NCI-H2171 treated with DMSO at 0.1 percent for 48 hours (cell line): ENCODE measurements at regions not wholly inside any gene's neighbourhood (a gene's known extent, or its start where the extent isn't known, plus 50 kb on each side); places are given as distances from the start of the nearest gene placed in this dataset.

Source experiments
- DNase-seq: peaks from one replicate; lab custom pipeline; 2025; lab: John Stamatoyannopoulos, UW

DNA sequence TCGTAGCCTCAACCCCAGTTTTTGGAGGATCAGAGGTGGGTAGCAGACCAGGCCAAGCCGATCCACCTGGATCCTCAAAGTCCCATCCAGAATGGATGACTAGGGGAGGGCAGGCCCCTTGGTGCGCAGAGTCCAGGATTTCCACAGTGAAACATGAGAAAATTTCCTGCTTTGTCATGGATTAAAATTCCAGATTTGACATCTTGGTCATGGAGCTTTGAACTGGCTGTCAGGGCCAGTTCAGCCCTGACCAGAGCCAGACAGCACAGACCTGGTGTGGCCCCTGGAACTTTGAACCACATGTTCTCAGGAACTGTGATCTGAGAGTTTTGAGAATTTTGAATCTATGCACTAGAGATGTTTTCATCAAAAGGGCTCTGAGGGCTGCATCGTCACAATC lies 177.5 kb downstream of the MN1 start:
- DNase-seq = no peak

DNA sequence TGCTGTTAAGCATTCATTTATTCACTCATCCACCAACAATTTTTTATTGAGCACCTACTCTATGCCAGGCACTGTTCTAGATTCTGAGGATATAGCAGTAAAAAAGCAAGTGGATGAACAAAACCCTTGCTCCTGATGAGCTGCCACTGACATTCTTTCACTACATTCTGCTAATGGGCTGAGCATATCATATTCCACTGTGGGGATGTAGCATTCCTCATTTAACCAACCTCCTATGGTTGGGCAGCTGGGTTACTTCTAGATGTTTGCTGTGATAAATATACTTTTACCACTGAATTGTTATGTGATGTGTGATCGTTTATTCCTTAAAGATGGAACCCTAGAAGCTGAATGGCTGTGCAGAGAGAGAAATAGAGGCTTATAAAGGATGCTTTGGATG lies 176.9 kb downstream of the MN1 start:
- DNase-seq = no peak

DNA sequence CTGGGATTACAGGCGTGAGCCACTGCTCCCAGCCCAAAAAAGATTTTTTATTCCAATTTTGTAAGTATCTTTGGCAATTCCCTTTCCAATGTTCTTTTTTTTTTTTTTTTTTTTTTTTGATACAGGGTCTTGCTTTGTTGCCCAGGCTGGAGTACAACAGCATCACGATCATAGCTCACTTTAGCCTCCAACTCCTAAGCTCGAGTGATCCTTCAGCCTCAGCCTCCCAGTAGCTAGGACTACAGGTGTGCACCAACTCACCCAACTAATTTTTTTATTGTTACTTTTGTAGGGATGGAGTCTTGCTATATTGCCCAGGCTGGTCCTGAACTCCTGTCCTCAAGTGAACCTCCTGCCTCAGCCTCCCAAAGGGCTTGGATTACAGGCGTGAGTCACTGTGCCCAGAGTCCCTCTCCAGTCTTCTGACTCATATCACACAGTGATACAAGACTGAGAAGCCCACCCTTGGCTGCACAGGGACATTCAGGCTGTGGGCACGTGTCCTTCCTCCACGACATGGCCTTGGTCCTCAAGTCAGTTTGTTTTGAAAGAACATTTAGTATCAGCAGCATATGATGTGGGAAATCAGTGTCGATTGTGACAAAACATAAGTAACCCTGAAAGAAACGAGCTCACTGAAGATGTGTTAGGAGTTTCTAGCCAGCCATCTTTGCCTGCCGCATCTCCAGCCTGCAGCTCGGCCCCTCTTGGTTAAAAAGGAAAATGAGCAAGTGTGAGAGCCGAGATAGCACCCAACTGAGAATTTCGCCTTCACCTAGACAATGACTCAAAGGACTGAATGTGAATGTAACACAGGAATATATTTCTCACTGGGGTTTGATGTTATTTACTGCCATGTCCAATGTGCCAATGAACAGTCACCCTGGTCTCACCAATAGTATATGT lies 175.5 kb downstream of the MN1 start:
- DNase-seq = no peak

GRCh38 chr22:27626675-27627443 lies 174.7 kb downstream of the MN1 start:
- peak; percentile 12 for DNase-seq

GRCh38 chr22:27627444-27627833 lies 174.1 kb downstream of the MN1 start:
- no peak for DNase-seq

GRCh38 chr22:27627901-27628300 lies 173.7 kb downstream of the MN1 start:
- no peak for DNase-seq

DNA sequence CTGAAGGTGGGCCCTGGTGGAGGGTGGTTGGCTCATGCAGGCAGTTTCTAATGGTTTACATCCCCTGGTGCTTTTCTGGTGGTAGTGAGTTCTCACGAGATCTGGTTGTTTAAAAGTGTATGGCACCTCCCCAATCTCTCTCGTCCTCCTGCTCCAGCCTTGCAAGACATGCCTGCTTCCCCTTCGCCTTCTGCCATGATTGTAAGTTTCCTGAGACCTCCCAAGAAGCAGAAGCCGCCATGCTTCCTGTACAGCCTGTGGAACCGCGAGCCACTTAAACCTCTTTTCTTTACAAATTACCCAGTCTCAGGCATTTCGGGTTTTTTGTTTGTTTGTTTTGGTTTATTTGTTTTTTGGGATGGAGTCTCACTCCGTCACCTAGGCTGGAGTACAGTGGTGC lies 173.2 kb downstream of the MN1 start:
- DNase-seq = no peak

DNA sequence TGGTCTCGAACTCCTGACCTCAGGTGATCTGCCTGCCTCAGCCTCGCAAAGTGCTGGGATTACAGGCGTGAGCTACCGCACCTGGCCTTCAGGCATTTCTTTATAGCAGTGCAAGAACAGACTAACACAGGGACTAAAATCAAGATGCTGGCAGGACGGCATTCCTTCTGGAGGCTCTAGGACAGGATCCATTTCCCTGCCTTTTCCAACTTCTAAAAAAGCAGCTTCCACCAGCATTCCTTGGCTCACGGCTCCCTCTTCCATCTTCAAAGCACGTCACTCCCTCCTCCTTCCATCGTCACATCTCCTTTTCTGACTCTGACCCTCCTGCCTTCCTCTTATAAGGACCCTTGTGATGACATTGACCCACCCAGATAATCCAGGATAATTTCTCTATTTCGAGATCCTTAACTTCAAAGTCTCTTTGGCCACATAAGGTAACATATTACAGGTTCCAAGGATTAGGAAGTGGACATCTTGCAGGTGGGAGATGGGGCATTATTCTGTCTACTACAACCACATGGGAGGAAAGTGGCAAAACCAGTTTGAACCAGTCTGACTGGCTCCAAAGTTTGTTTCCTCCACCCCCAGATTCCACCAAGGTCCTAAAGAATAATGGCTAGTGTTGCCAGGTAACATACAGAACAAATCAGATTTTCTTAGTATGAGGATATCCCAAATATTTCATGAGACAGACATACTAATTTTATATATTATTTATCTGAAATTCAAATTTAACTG lies 172.5 kb downstream of the MN1 start:
- DNase-seq = no peak

DNA sequence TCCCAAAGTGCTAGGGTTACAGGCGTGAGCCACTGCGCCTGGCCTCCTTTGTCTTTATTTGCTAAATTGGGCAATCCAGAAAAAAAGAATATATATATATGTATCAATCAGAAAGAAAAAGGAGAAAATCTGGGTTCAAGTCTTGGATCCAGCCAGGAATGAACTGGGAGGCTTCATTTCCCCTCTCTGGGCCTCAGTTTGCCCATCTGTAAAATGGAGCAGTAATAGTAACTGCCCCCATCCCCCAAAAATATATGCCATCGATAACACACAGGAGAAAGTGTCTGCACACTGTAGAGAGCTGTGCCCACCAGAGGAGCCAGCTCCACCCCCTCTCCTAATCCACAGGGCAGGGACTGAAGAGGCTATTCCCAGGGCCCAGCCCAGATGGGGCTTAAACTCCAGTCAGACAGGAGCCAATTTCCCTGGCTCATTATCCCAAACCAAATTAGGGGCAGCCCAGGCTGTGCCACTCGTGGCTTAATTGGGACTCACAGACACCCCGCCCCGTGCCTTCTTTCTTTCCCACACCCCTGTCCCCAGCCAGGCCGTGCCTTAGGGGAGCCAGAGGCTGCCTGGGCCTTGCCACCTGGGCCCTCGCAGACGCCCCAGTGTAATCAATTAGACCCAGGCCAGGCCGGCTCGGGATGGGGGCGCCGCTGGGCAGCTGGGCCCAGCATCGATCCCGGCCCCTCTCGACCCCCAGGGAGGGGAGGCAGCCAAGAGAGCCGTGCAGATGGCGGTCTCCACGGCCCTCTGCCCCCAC lies 171.5 kb downstream of the MN1 start:
- DNase-seq = no peak

- no peak for DNase-seq
Measured at GRCh38 chr22:27630754-27631153, 170.8 kb downstream of the MN1 start.

GRCh38 chr22:27631641-27632040 lies 169.9 kb downstream of the MN1 start:
- no peak for DNase-seq

DNA sequence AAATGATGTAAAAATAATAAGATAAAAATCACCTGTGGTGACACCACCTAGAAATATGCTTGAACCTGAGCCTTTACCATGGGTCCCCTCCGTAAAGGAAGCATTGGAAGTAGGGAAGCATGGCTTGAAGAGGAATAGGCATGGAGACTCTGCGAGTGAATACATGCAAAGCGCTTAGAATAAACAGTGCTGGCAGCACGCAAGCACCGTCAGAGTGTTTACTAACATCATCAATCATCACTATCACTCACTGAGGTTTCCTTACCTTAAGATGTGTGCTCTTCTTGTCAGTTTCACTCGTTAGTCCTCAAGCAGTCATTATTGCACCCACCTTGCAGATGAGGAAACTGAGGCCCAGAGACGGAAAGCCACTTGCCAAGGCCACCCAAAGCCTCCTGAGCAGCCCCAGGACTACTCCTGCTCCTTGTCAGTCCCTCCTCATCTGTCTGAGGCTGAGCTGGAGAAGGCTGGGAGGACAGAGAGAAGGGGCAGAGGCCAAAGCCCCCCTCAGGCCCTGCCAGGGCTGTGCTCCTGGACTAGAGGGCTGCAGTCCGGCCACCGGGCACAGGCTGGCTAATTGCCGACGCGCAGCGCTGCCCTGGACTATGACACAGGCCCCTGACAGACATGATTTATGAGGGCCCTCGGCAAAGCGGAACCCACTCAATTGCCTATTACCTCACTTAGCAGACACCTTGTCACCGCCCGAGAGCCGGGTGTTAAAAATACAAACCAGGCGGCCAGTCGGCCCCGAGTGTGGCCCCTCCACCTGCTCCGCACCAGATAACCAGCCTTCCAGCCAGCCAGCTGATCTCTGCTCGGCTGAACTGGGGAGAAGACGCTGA lies 168.9 kb downstream of the MN1 start:
- no peak for DNase-seq

DNA sequence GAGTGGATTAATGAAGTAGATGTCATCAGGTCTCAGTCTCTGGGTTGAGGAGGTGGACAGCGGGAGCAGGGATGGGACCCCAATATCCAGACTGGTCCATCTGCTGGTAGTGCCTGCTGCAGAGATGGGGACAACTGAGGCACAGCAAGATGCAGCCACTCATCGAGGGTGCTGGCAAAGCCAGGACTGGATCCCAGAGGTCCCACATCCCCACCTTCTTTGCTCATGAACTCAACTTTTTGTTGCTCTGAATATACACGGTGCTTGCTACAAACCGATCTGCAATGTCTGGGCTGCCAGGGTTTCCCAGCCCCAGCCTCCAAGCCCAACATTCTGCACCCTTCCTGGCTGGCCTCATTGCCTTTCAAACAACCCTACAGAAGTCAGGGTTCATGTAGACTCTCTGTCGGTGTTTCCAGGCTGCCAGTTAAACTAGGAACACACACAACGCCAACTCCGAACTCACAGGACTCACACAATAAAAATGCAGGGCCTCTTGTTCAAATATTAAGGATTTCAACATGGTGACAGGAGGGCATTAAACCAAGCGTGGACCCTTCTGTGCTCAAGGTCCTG lies 168.2 kb downstream of the MN1 start:
- DNase-seq = no peak

DNA sequence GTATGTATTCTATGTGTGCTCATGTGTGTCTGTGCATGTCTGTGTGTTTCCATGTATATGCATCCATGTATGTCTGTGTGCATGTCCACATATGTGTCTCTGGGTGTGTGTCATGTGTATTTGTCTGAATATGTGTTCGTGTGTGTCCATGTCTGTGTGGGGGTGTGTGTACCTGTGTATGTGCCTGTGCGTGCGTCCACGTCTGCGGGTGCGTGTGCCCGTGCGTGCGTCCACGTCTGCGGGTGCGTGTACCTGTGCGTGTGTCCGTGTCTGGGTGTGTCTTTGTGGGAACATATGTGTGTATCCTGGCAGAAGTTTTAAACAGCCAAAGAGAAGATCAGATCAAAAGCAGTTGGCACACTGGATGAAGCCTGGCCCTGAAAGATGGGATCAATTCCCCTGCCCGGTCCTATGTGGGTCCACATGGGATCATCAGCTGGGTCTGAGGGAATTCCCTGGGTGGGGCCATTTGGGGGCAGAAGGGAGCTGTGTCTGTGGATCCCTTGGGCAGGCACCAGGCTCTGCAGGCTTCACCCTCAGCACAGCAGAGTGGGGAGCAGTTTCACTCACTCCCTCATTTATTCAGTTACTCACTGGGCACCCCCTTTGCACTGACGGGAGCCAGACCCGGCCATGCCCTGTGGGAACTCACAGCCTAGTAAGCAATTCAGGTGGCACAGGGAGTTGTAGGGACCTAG lies 167.4 kb downstream of the MN1 start:
- DNase-seq = no peak

DNA sequence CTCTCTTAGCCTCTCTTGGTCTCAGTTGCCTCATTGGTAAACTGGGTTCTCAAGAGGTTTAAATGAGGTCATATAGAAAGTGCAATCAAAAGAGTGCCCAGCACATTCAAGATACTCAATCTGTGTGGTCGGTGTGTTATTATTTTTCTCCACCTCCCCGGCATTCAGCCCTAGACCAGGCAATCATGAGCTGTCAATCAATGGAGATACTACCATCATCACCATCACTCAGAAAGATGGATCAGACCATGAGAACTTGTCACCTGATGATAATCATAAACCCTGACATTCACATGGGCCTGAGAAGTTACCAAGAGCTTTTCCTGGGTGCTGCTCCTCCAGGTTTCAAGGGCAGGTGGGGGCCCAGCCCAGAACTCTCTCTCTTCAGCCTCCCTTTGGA lies 166.1 kb downstream of the MN1 start:
- no peak for DNase-seq

- DNase-seq = no peak
Measured at GRCh38 chr22:27635852-27636251, 165.7 kb downstream of the MN1 start.

DNA sequence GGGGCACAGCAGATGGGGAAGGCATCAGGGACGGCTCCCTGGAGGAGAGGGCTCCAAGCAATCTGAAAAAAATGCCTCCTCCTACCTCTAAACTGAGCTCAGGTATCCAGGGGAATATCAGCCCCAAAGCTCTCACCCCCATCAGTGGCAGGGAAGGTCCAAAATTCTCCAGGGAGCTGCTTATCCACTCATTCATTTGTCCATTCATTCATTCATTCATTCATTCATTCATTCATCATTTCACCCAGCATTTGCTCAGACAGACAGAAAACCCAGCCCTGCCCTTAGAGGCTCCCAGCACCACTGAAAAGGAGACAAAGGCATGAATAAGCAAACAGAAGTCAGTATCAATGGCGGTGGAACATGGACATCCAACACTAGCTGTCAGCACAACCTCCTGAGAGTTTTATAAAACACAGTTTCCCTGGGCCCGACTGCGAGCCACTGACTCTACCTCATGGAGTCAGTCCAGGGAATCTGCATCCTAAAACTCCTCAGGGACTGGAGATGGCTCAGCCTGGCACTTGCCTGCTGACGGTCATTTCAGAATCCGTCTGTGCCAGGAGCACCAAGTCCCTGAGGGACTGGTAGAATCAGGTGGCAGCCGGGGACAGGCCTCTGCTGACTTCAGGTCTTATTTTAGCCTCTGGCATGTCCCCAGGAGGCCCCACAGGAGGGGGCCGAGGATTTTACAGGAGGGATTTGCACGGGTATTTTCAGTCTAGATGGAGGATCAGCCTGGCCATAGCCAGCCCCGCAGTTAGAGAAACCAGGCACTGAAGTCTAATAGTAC lies 164.6 kb downstream of the MN1 start:
- DNase-seq = no peak

GRCh38 chr22:27637604-27638003 lies 164.0 kb downstream of the MN1 start:
- DNase-seq = no peak
